Upper lobe of right lung (tissue), 1 donor: ENCODE measurements at regions not wholly inside any gene's neighbourhood (a gene's known extent, or its start where the extent isn't known, plus 50 kb on each side); places are given as distances from the start of the nearest gene placed in this dataset.
"Not testable (repeated sequence)": the region's sequence is repeated elsewhere in the genome, so short reads cannot be mapped to it uniquely, and the experiment has no call there.

ENCODE experiments used
- ATAC-seq: fragments of 200-7000 bp; cut with Tn5 transposase; one replicate; pipeline ENCODE4 v1.9.1; 2020; ENCODE audit warnings: mild to moderate bottlenecking, moderate library complexity
- DNase-seq: peaks from one replicate; pipeline ENCODE4 v3.0.0-alpha.2; 2020
- H3K27ac ChIP-seq: fragments of 200-600 bp; one replicate; pipeline ENCODE4 v1.8.0; 2022
- H3K27me3 ChIP-seq: fragments of 200-600 bp; one replicate; pipeline ENCODE4 v1.8.0; 2022; ENCODE audit warnings: mild to moderate bottlenecking
- H3K36me3 ChIP-seq: fragments of 200-600 bp; one replicate; pipeline ENCODE4 v1.8.0; 2022
- H3K4me1 ChIP-seq: fragments of 200-600 bp; one replicate; pipeline ENCODE4 v1.8.0; 2022
- H3K4me3 ChIP-seq: fragments of 200-600 bp; one replicate; pipeline ENCODE4 v1.8.0; 2022; ENCODE audit warnings: mild to moderate bottlenecking
- H3K9me3 ChIP-seq: fragments of 200-600 bp; one replicate; pipeline ENCODE4 v1.8.0; 2022
- intact Hi-C: fragments of 100-400 bp; cut with DNase I; formaldehyde crosslinking; loops from one replicate; pipeline ENCODE4 v1.11.0; 2022
- TF ChIP-seq, protein P1 (sequence below): fragments of 200-600 bp; IDR thresholded peaks from one replicate; pipeline ENCODE4 v1.8.0; 2022; ENCODE audit warnings: antibody characterized with exemption
- donor health status: DM: no; HTN: yes; CAD: no; lungs with severe emphysema.

DNA sequence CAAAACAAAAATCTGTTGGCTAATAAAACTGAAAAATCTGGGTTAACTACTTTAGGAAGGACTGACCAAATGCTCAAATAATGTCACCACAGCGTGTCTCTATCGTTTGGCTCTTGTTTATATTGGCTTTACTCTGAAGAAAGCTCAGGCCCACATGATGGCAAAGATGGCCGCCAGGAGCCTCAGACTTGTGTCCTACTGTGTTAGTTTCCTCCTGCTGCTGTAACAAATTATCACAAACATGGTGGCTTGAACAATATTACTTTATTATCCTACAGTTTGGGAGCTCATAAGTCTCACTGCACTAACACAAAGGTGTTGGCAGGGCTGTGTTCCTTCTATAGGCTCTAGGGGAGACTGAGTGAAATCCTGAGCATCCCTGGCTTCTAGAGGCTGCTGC lies 303.0 kb downstream of the DAD1 start:
- intact Hi-C loops: no loop called here
- no peak overlapping the region for H3K27ac ChIP-seq
- H3K27me3 ChIP-seq: no peaks in the 10 kb centered on the region
- H3K4me3 ChIP-seq: no peak overlapping the region
- ATAC-seq (no peak), DNase-seq (no peak)
- H3K36me3 ChIP-seq: no peaks in the 10 kb centered on the region
- TF ChIP-seq, protein P1, sequence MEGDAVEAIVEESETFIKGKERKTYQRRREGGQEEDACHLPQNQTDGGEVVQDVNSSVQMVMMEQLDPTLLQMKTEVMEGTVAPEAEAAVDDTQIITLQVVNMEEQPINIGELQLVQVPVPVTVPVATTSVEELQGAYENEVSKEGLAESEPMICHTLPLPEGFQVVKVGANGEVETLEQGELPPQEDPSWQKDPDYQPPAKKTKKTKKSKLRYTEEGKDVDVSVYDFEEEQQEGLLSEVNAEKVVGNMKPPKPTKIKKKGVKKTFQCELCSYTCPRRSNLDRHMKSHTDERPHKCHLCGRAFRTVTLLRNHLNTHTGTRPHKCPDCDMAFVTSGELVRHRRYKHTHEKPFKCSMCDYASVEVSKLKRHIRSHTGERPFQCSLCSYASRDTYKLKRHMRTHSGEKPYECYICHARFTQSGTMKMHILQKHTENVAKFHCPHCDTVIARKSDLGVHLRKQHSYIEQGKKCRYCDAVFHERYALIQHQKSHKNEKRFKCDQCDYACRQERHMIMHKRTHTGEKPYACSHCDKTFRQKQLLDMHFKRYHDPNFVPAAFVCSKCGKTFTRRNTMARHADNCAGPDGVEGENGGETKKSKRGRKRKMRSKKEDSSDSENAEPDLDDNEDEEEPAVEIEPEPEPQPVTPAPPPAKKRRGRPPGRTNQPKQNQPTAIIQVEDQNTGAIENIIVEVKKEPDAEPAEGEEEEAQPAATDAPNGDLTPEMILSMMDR: no peak
- peaks cover 5% of the 10 kb centered on the region for H3K4me1 ChIP-seq
- no peaks in the 10 kb centered on the region for H3K9me3 ChIP-seq

GRCh38 chr14:22282949-22283348 lies 306.1 kb downstream of the DAD1 start:
- TF ChIP-seq, protein P1: no peak
- H3K9me3 ChIP-seq: no peaks in the 10 kb centered on the region
- ATAC-seq: no peak
- no peak for DNase-seq
- intact Hi-C loops: no loop called here
- H3K4me1 ChIP-seq: peaks cover 9% of the 10 kb centered on the region
- H3K36me3 ChIP-seq: no peaks in the 10 kb centered on the region
- H3K27me3 ChIP-seq: no peaks in the 10 kb centered on the region
- H3K4me3 ChIP-seq: no peak overlapping the region
- H3K27ac ChIP-seq: no peak overlapping the region

GRCh38 chr14:22282417-22282816 lies 306.6 kb downstream of the DAD1 start:
- H3K27ac ChIP-seq: no peak overlapping the region
- TF ChIP-seq, protein P1: no peak
- intact Hi-C loops: no loop called here
- H3K27me3 ChIP-seq: no peaks in the 10 kb centered on the region
- no peak for DNase-seq
- H3K36me3 ChIP-seq: no peaks in the 10 kb centered on the region
- ATAC-seq: no peak
- no peaks in the 10 kb centered on the region for H3K9me3 ChIP-seq
- no peak overlapping the region for H3K4me3 ChIP-seq
- peaks cover 9% of the 10 kb centered on the region for H3K4me1 ChIP-seq

DNA sequence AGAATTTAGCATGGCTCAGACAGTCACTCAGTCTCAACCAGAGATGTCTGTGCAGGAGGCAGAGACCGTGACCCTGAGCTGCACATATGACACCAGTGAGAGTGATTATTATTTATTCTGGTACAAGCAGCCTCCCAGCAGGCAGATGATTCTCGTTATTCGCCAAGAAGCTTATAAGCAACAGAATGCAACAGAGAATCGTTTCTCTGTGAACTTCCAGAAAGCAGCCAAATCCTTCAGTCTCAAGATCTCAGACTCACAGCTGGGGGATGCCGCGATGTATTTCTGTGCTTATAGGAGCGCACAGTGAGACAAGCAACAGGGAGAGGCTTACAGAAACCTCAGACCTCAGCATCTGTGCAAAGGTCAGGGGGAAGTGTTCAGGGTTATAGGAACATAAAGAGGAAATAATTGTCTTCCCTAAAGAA lies 307.6 kb downstream of the DAD1 start:
- H3K4me3 ChIP-seq, H3K27ac ChIP-seq, H3K36me3 ChIP-seq, DNase-seq, H3K4me1 ChIP-seq, H3K27me3 ChIP-seq, H3K9me3 ChIP-seq, intact Hi-C loops: not testable (repeated sequence)
- peak; percentile 68 for ATAC-seq

- Histone ChIP-seq H3K4me3 (no peak overlapping the region), H3K4me1 (peaks cover 9% of the 10 kb centered on the region), H3K36me3 (no peaks in the 10 kb centered on the region), H3K27ac (no peak overlapping the region), H3K9me3 (no peaks in the 10 kb centered on the region), H3K27me3 (no peaks in the 10 kb centered on the region)
- DNase-seq (no peak), ATAC-seq (no peak)
- TF ChIP-seq, protein P1: no peak
- intact Hi-C loops: no loop called here
These were observed 308.3 kb downstream of the DAD1 start for GRCh38 chr14:22280497-22281316.

- intact Hi-C loops: no loop called here
- no peak overlapping the region for H3K27ac ChIP-seq
- ATAC-seq (no peak), DNase-seq (no peak)
- TF ChIP-seq, protein P1: peak; percentile 66
- H3K9me3 ChIP-seq: no peaks in the 10 kb centered on the region
- peaks cover 9% of the 10 kb centered on the region for H3K4me1 ChIP-seq
- H3K27me3 ChIP-seq: no peaks in the 10 kb centered on the region
- no peaks in the 10 kb centered on the region for H3K36me3 ChIP-seq
- no peak overlapping the region for H3K4me3 ChIP-seq
These were observed 311.9 kb downstream of the DAD1 start for GRCh38 chr14:22276913-22277816.
